H1 (cell line): ENCODE measurements at regions not wholly inside any gene's neighbourhood (a gene's known extent, or its start where the extent isn't known, plus 50 kb on each side); places are given as distances from the start of the nearest gene placed in this dataset.

Source experiments
- ASH2L ChIP-seq: fragments of 200-600, 300-600 bp; sonication (generic); IDR thresholded peaks from one replicate; pipeline ENCODE4 v1.7.1; 2017; ENCODE audit warnings: low read length
- ATF3 ChIP-seq: IDR thresholded peaks from 2 replicates; pipeline ENCODE4 v1.6.1; 2011; ENCODE audit warnings: low read depth, mild to moderate bottlenecking, low read length; ENCODE audit not compliant: insufficient read depth
- EZH2 ChIP-seq: fragments of 200-600 bp; sonication (generic); IDR thresholded peaks from 2 replicates; pipeline ENCODE4 v1.7.1; 2012; ENCODE audit warnings: low read depth, mild to moderate bottlenecking, moderate library complexity, low read length, inconsistent platforms; ENCODE audit not compliant: severe bottlenecking
- FOSL1 ChIP-seq: IDR thresholded peaks from 2 replicates; pipeline ENCODE4 v1.6.1; 2011; ENCODE audit warnings: mild to moderate bottlenecking, low read depth, low read length, moderate library complexity; ENCODE audit not compliant: insufficient read depth
- PHF8 ChIP-seq: fragments of 200-600 bp; sonication (generic); conservative IDR thresholded peaks from 2 replicates; pipeline ENCODE4 v1.7.1; 2012; ENCODE audit warnings: low read depth, mild to moderate bottlenecking, inconsistent platforms, low read length, moderate library complexity
- POLR2A ChIP-seq, 2 experiments: IDR thresholded peaks; 1 replicate in 1 of 2; 2 replicates in 1 of 2; pipeline ENCODE4 v1.6.1; 2011; ENCODE audit warnings: low read depth in 2 of 2, low read length in 2 of 2, mild to moderate bottlenecking in 2 of 2; ENCODE audit errors: control extremely low read depth in 1 of 2
- RAD21 ChIP-seq, 2 experiments: IDR thresholded peaks in 1 of 2; conservative IDR thresholded peaks in 1 of 2; 2 replicates each; pipeline ENCODE4 v1.6.1; 2011; ENCODE audit warnings: low read depth in 2 of 2, low read length in 2 of 2, improper control_type of control experiment in 1 of 2, inconsistent platforms in 1 of 2, mild to moderate bottlenecking in 1 of 2, moderate library complexity in 1 of 2
- RNF2 ChIP-seq: fragments of 200-900, 300-1000 bp; sonication (generic); IDR thresholded peaks from 2 replicates; pipeline ENCODE4 v1.7.1; 2016; ENCODE audit warnings: borderline replicate concordance, low read depth, mild to moderate bottlenecking, antibody characterized with exemption, low read length; ENCODE audit not compliant: poor library complexity, severe bottlenecking; ENCODE audit errors: missing control alignments
- SP1 ChIP-seq: IDR thresholded peaks from 2 replicates; pipeline ENCODE4 v1.6.1; 2011; ENCODE audit warnings: low read depth, low read length
- SUZ12 ChIP-seq: fragments of 200-600 bp; sonication (generic); IDR thresholded peaks from 2 replicates; pipeline ENCODE4 v1.6.1; 2012; ENCODE audit warnings: mild to moderate bottlenecking, inconsistent platforms, low read length, moderate library complexity, mixed read lengths
- TAF1 ChIP-seq: IDR thresholded peaks from 2 replicates; pipeline ENCODE4 v1.6.1; 2011; ENCODE audit warnings: mild to moderate bottlenecking, low read depth, low read length
- TCF12 ChIP-seq: IDR thresholded peaks from 2 replicates; pipeline ENCODE4 v1.6.1; 2011; ENCODE audit warnings: low read depth, mild to moderate bottlenecking, low read length
- USF2 ChIP-seq: IDR thresholded peaks from 2 replicates; pipeline ENCODE4 v1.6.1; 2011; ENCODE audit warnings: low read length, improper control_type of control experiment
- TF ChIP-seq, protein P1 (sequence below), 3 experiments: IDR thresholded peaks; 1 replicate in 2 of 3; 2 replicates in 1 of 3; pipeline versions ENCODE4 v1.5.1 to v1.6.1; 2011; ENCODE audit warnings: low read length in 3 of 3, mild to moderate bottlenecking in 3 of 3, inconsistent platforms in 2 of 3, low read depth in 1 of 3, moderate library complexity in 1 of 3; ENCODE audit not compliant: insufficient read depth in 1 of 3; ENCODE audit errors: control extremely low read depth in 1 of 3

DNA sequence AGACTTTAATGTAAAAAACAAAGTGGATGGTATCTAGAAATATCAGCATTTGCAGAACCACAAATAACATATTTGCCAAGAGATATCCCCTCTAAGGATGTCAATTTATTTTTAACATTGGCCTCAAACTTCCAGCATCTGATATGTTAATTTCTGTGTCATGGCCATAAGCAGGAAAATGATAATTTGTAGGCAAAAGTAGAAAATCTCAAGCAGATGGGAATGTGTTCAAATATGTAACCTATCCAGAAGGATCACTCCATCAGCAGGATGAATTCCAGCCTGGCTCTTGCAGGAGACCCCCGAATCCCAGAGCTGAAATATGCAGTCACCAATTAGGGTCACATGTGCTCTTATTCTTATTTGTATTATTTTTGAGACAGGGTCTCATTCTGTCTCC, 55.4 kb upstream of the PRKX start:
- TF ChIP-seq POLR2A (IDR thresholded peaks at IDR 0.05; ENCODE audit: control extremely low read depth in 1 of 2, low read depth in 2 of 2, low read length in 2 of 2) (no peak), RAD21 (IDR thresholded peaks at IDR 0.05 in 1 of 2, conservative IDR thresholded peaks at IDR 0.05 in 1 of 2; ENCODE audit: low read depth in 2 of 2, low read length in 2 of 2) (no peak), TAF1 (no peak), FOSL1 (no peak), PHF8 (no peak), ASH2L (no peak), USF2 (no peak), RNF2 (no peak), SP1 (no peak), EZH2 (no peak), TCF12 (no peak), SUZ12 (no peak), ATF3 (no peak)
- TF ChIP-seq, protein P1, sequence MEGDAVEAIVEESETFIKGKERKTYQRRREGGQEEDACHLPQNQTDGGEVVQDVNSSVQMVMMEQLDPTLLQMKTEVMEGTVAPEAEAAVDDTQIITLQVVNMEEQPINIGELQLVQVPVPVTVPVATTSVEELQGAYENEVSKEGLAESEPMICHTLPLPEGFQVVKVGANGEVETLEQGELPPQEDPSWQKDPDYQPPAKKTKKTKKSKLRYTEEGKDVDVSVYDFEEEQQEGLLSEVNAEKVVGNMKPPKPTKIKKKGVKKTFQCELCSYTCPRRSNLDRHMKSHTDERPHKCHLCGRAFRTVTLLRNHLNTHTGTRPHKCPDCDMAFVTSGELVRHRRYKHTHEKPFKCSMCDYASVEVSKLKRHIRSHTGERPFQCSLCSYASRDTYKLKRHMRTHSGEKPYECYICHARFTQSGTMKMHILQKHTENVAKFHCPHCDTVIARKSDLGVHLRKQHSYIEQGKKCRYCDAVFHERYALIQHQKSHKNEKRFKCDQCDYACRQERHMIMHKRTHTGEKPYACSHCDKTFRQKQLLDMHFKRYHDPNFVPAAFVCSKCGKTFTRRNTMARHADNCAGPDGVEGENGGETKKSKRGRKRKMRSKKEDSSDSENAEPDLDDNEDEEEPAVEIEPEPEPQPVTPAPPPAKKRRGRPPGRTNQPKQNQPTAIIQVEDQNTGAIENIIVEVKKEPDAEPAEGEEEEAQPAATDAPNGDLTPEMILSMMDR (IDR thresholded peaks at IDR 0.05; ENCODE audit: control extremely low read depth in 1 of 3, insufficient read depth in 1 of 3, low read depth in 1 of 3, low read length in 3 of 3), result no peak
